ENCODE measurements at regions not wholly inside any gene's neighbourhood (a gene's known extent, or its start where the extent isn't known, plus 50 kb on each side); places are given as distances from the start of the nearest gene placed in this dataset.
"Not testable (repeated sequence)": the region's sequence is repeated elsewhere in the genome, so short reads cannot be mapped to it uniquely, and the experiment has no call there.

GRCh38 chr12:75622492-75622891, 111.1 kb upstream of the KRR1 start (continued):
- no peak for TF ChIP-seq ZBTB33 (IDR thresholded peaks at IDR 0.05)
- no peak for TF ChIP-seq RXRA (IDR thresholded peaks at IDR 0.05)

- not testable (repeated sequence) for H3K27ac ChIP-seq (ENCODE audit: low read depth in 1 of 2, low read length in 2 of 2); H3K4me3 ChIP-seq (ENCODE audit: low read depth in 1 of 3, low read length in 3 of 3); H3K27me3 ChIP-seq (ENCODE audit: control insufficient read depth in 4 of 4, insufficient read depth in 4 of 4, low read length in 3 of 4); H3K9me3 ChIP-seq (ENCODE audit: control insufficient read depth in 4 of 4, low read length in 3 of 4); DNase-seq (ENCODE audit: low spot score); H3K36me3 ChIP-seq (ENCODE audit: control insufficient read depth in 4 of 4, insufficient read depth in 3 of 4, low read depth in 1 of 4, low read length in 3 of 4); H3K9ac ChIP-seq (ENCODE audit: low read depth in 1 of 2, low read length in 2 of 2); H3K4me1 ChIP-seq (ENCODE audit: control insufficient read depth in 4 of 4, insufficient read depth in 4 of 4, low read length in 3 of 4)
- 91% methylated on average over 4 of the region's 4 CpGs for WGBS
Measured at GRCh38 chr12:75614396-75614795, 103.0 kb upstream of the KRR1 start.

- H3K4me3 ChIP-seq (ENCODE audit: low read depth in 1 of 3, low read length in 3 of 3): no peak overlapping the region
- no peak overlapping the region for H3K9ac ChIP-seq (ENCODE audit: low read depth in 1 of 2, low read length in 2 of 2)
- TF ChIP-seq FOXA2 (IDR thresholded peaks at IDR 0.05) (no peak), FOXA1 (IDR thresholded peaks at IDR 0.05) (no peak), TAF1 (conservative IDR thresholded peaks at IDR 0.05) (no peak), NR2F2 (IDR thresholded peaks at IDR 0.05) (no peak), ATF3 (IDR thresholded peaks at IDR 0.05) (no peak), GABPA (IDR thresholded peaks at IDR 0.05 in 1 of 2, conservative IDR thresholded peaks at IDR 0.05 in 1 of 2) (no peak)
- H3K9me3 ChIP-seq (ENCODE audit: control insufficient read depth in 4 of 4, low read length in 3 of 4): no peaks in the 10 kb centered on the region
- no peaks in the 10 kb centered on the region for H3K4me1 ChIP-seq (ENCODE audit: control insufficient read depth in 4 of 4, insufficient read depth in 4 of 4, low read length in 3 of 4)
- 90% methylated on average over 4 of the region's 4 CpGs for WGBS
- no peaks in the 10 kb centered on the region for H3K27me3 ChIP-seq (ENCODE audit: control insufficient read depth in 4 of 4, insufficient read depth in 4 of 4, low read length in 3 of 4)
- H3K36me3 ChIP-seq (ENCODE audit: control insufficient read depth in 4 of 4, insufficient read depth in 3 of 4, low read depth in 1 of 4, low read length in 3 of 4): no peaks in the 10 kb centered on the region
- DNase-seq (ENCODE audit: low spot score): no peak
- no peak overlapping the region for H3K27ac ChIP-seq (ENCODE audit: low read depth in 1 of 2, low read length in 2 of 2)
Measured at GRCh38 chr12:75613981-75614380, 102.6 kb upstream of the KRR1 start.

GRCh38 chr12:75611041-75611440, 99.6 kb upstream of the KRR1 start:
- Histone ChIP-seq H3K36me3 (ENCODE audit: control insufficient read depth in 4 of 4, insufficient read depth in 3 of 4, low read depth in 1 of 4, low read length in 3 of 4) (no peaks in the 10 kb centered on the region), H3K4me1 (ENCODE audit: control insufficient read depth in 4 of 4, insufficient read depth in 4 of 4, low read length in 3 of 4) (no peaks in the 10 kb centered on the region), H3K9me3 (ENCODE audit: control insufficient read depth in 4 of 4, low read length in 3 of 4) (no peaks in the 10 kb centered on the region), H3K27ac (ENCODE audit: low read depth in 1 of 2, low read length in 2 of 2) (no peak overlapping the region), H3K9ac (ENCODE audit: low read depth in 1 of 2, low read length in 2 of 2) (no peak overlapping the region), H3K27me3 (ENCODE audit: control insufficient read depth in 4 of 4, insufficient read depth in 4 of 4, low read length in 3 of 4) (no peaks in the 10 kb centered on the region), H3K4me3 (ENCODE audit: low read depth in 1 of 3, low read length in 3 of 3) (no peak overlapping the region)
- 92% methylated on average over 4 of the region's 4 CpGs for WGBS
- no peak for DNase-seq (ENCODE audit: low spot score)
- no peak for TF ChIP-seq ATF3 (IDR thresholded peaks at IDR 0.05)
- no peak for TF ChIP-seq SP1 (IDR thresholded peaks at IDR 0.05)
- no peak for TF ChIP-seq FOXA1 (IDR thresholded peaks at IDR 0.05)
- TF ChIP-seq RAD21 (IDR thresholded peaks at IDR 0.05): no peak
- no peak for TF ChIP-seq EGR1 (IDR thresholded peaks at IDR 0.05; ENCODE audit: low read depth in 2 of 2)
- no peak for TF ChIP-seq YY1 (IDR thresholded peaks at IDR 0.05)
- TF ChIP-seq HNF4A (conservative IDR thresholded peaks at IDR 0.05): no peak
- no peak for TF ChIP-seq ZBTB33 (IDR thresholded peaks at IDR 0.05)
- TF ChIP-seq NR2F2 (IDR thresholded peaks at IDR 0.05): no peak
- no peak for TF ChIP-seq GABPA (IDR thresholded peaks at IDR 0.05 in 1 of 2, conservative IDR thresholded peaks at IDR 0.05 in 1 of 2)
- no peak for TF ChIP-seq HNF4G (IDR thresholded peaks at IDR 0.05)
- no peak for TF ChIP-seq TAF1 (conservative IDR thresholded peaks at IDR 0.05)
- no peak for TF ChIP-seq RXRA (IDR thresholded peaks at IDR 0.05)
- no peak for TF ChIP-seq CTCF (IDR thresholded peaks at IDR 0.05; ENCODE audit: low read depth, low read length, missing input control)

Data from liver (tissue), 8 donors.